HG03354 (cell line): ENCODE measurements at regions not wholly inside any gene's neighbourhood (a gene's known extent, or its start where the extent isn't known, plus 50 kb on each side); places are given as distances from the start of the nearest gene placed in this dataset.
"Not testable (repeated sequence)": the region's sequence is repeated elsewhere in the genome, so short reads cannot be mapped to it uniquely, and the experiment has no call there.

Experiments used
- ATAC-seq: cut with Tn5 transposase; IDR thresholded peaks from one replicate; pipeline ENCODE4 v1.9.1; 2021; ENCODE audit warnings: mild to moderate bottlenecking; ENCODE audit not compliant: unreplicated experiment, poor library complexity, severe bottlenecking

DNA sequence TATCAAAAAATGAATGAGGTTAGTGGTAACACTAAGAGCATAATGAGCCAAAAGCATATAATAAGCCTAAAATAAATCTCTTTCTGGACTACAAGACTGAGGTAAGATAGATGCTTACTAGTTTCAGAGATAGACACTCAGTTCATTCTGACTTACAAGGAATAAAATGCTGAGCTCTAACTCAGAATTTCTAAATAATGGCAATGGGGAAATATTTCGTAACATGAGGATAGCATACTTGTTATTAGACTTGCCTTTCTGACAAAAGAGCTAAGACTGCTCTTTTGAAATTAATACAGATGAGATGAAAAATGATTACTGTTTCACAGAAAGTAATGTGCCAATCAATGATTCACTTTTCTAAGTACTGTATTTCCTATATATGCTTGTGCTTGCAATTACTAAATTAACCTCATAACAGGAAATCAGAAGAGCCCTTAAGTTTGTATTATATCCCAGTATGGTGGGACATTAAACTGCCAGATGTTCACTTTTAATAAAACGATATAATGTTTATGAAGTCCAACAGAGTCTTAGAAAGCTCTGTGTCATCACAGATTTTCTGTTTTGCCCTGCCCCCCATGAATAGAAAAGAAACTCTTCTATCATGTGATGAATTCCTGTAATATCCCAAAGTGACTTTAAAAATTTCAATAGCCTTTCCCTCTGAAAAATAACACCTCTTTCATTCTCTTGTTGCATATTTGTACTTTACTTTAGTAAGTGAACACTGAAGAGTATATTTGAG, 2771.0 kb upstream of the PCDH20 start:
- ATAC-seq: no peak

DNA sequence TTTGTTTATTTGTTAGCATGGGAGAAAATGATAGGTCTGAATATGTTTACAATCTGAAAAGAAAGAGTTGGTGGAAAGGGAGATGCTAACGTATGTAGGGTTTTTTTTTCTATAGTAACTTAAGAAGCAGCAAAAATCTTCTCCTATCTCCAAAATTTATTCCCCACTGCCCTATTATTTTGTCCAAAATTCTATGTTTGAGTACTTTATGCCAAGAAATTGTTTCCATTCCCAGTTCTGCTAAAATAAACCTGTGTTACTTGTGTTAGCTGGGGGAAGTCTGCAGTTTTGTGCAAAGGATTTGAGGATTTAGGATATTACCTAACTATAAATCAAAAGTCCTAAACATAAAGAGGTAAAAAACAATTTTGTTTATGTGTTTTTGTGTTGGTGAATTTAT, 2770.4 kb upstream of the PCDH20 start:
- no peak for ATAC-seq

DNA sequence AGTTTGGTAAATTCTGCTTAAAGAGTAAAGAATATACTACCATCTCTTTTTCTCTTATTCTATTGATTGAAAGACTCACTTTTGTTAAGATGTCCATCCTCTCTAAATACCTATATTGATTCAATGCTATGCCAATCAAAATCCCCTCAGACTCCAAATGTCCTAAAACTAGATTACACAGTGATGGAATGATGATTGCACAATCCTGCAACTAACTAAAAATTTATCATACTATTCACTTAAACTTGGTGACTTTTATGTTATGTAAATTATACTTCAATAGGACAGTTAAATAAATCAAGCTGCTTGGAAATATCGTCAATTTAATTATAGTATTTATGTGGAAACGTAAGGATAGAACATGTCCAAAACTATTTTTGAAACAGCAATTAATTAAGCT, 2765.1 kb upstream of the PCDH20 start:
- no peak for ATAC-seq

DNA sequence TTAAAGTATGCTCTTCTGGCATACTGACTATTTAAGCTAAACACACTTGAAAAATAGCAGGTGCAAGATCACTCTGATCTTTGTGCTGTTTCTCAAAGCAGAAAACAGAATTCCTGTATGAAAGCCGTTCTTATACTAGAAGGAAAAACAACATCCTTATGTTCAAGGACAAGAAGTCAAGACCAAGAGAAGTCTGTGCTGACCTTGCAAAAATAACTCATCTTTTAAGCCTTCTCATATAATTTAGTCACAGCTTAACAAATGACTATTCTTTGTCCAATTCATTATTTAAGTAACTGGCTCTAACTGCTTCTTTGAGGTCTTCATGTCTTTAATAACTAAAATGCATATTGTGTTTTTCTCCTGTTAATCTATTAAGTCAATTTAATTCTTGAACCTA, 2750.2 kb upstream of the PCDH20 start:
- ATAC-seq: no peak

DNA sequence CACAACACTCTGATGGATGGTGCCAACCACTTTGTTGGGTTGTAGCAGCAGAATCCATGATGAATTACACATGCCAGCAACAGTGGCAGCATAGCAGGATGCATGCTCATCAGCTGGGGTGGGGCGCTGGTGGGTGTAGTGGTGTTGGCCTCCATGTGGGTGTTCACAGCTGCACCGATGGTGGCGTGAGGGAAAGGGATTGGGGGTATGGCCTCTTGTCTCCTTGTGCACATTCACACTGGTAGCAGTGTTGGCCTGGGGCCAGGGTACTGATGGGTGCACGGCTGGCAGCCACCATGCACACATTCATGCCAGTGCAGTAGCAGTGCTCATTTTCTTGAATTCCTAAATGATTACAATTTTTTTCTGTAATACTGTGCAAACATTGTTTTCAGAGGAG, 2748.8 kb upstream of the PCDH20 start:
- no peak for ATAC-seq

DNA sequence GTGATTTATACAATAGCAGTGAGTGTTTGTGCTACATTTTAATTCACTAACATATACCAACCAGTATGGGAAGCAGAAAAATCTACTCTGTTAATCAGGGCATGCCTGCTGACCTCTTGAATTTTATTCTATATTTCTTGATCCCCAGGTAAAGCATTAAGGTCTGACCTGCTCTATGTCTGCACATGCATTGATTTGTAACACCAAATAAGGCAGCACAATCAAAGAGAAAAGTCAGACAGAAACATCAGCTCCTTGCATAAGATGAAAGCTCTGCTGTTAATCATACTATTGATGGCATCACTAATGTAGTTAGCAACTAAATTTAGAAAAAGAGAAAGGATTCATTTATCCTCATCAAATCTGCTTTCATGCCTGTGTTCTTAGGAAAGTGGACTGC, 2744.8 kb upstream of the PCDH20 start:
- ATAC-seq: no peak

DNA sequence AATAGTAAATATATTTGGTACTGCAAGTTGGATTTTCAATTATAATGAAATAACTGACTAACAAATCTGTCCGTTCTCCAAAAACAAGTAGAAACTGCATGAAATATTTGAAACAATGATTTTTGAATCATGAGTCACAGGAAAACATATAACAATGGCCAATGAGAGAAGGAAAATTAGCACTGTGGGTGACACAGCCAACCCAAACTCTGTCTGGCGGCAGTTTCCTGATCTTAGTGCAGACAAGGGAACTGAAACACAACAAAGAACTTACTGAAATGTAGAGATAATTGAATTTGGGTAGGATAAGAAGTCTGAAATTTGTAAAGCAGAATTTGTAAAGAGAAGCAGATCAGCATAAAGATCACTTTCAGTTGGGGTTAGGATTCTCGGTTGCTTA, 2743.3 kb upstream of the PCDH20 start:
- no peak for ATAC-seq

DNA sequence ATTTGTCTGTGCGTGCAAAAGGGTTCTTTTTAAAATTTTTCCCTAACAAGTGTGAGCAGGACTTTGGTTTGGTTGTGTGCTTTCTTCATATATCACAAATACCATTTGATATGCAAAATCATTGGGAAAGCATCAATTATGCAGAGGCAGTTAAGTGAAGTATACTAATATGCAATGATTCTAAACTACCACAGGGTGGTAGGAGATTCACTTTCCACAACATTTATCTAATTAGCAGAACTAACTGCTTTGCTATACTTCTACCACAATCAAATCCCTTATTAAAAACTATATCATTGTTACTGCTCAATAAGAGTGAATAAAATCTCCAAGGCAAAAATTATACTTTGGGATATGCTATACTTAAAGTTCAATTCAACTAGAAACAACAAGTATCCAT, 2738.9 kb upstream of the PCDH20 start:
- no peak for ATAC-seq

DNA sequence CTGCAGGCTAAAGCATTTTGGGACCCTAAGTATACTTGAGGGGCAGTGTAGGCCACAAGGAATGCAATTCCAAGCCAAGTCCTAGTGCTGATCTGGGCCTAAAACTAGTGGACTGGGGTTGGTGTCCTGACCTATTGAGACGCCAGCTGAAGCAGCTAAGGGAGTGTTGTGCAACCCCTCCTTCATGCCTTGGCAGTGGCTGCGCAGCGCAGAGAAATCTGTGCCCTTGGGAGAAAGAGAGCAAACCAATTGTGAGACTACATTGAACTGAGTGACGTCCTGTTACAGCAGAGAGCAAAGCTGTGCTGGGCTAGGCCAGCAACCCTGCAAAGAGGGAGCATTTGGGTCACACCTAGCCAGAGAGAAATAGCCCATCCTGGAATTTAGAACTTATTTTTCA, 2715.0 kb upstream of the PCDH20 start:
- no peak for ATAC-seq

DNA sequence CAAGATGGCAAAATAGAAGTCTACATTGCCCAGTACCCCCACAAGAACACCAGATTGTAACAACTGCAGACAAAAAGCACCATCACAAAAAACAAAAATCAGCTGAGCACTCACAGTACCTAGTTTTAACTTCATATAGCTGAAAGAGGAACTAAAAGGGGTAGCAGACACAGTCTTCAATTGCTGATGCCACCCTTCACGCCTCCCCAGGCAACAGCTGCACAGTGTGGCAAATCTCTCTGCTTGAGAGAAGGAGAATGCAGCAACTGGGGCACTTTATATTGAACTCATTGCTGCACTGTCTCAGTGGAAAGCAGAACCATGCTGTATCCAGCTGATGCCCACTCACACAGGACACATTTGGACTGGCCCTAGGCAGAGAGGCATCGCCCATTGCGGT, 2714.5 kb upstream of the PCDH20 start:
- ATAC-seq: no peak

DNA sequence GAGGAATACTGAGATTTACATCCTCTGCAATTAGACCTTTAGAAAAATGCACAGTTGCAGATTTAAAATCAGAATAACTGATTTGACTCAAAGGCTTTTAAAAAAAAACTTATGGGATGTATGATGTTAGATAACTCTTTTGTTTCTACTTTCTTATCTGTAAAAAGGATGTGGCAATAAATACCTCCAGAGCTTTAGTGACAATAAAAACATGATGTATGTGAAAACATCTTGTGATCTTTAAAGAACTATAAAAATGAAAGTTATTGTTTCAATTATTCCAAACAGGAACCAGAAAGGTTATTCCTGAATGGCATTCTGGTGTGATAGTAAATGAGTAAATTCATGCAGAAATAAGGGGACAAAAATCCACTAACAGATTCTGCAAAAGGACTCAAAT, 2712.2 kb upstream of the PCDH20 start:
- no peak for ATAC-seq

DNA sequence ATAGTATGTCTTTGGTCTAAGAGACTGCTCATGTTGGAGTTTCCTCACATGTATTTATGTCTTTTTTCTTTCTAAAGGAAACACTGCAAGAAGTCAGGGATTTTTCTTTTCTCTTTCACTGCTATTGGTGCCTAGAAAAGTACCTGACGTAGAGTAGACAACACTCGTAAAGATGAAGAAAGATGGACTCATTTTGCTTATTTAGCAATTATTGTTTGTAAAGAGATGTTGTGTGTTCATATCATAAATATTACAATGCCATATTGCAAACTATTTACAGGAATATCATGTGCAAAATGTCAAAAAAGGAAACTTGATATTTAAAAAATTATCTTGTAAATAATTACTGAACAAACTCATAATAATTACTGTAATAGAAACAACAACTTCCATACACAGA, 2711.5 kb upstream of the PCDH20 start:
- ATAC-seq: no peak

DNA sequence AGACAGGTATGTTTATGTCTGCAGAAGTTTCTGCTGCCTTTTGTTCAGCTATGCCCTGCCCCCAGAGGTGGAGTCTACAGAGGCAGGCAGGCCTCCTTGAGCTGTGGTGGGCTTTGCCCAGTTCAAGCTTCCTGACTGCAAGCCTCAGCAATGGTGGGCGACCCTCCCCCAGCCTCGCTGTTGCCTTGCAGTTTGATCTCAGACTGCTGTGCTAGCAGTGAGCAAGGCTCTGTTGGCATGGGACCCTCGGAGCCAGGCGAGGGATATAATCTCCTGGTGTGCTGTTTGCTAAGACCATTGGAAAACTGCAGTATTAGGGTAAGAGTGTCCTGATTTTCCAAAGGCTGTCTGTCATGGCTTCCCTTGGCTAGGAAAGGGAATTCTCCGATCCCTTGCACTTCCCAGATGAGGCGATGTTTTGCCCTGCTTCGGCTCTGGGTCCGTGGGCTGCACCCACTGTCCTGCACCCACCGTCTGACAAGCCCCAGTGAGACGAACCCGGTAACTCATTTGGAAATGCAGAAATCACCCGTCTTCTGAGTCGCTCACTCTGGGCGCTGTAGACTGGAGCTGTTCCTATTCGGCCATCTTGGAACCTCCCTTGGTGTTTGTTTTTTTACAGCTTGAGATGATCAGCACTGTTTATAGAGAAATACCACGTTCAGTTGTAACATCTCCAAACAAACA, 2705.5 kb upstream of the PCDH20 start:
- not testable (repeated sequence) for ATAC-seq

DNA sequence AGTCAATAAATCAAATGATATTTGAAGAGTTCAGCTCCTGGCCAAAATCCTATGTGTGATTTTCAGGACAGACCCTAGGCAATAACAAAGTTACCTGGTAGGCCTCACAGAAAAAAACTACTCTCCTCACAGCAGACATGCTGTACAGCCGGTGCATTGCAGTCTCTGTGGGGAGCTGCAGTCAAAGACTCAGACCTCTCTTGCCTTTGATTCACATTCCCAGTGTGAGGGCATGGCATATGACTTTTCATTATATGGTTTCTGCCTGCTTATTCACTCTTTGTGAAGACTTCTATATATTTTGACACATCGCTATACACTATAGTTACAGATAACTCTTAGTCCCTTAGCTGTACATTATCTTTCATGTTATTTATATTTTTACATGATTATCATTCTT, 2684.3 kb upstream of the PCDH20 start:
- ATAC-seq: no peak

DNA sequence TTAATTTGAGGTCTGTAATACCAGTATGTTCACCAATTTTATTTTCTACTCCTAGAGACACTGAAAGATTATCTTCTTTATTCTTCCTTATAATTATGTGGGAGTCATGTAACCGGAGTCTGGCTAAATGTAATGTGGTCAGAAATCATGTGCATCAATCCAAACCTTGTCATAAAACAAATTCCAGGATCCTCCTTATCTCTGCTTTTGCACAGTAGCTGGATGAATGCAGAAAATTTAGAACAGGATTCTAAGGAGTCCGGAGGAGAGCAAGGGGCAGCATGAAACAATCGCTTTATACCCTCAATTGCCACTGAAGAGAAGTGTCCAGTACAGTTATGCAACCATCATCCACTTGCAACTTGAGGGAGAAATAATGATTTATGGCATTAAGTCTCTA, 2674.7 kb upstream of the PCDH20 start:
- ATAC-seq: no peak

DNA sequence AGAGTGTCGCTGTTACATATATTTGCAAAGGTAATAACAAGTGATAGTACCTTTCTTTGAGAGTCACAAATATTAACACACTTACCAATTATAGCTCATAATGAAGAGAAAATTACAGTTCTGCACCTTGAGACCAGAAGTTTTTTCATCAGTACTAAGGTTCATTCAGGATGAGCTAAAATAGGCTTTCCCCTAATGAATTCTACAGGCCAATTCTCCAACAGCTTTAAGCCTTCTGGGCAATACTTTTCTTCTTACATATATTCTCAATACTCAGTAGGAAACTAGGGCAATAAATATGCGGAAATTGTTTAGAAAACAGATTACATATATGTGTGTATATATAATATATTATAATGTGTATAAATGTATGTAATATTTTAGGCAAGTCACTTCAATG, 2672.8 kb upstream of the PCDH20 start:
- no peak for ATAC-seq

DNA sequence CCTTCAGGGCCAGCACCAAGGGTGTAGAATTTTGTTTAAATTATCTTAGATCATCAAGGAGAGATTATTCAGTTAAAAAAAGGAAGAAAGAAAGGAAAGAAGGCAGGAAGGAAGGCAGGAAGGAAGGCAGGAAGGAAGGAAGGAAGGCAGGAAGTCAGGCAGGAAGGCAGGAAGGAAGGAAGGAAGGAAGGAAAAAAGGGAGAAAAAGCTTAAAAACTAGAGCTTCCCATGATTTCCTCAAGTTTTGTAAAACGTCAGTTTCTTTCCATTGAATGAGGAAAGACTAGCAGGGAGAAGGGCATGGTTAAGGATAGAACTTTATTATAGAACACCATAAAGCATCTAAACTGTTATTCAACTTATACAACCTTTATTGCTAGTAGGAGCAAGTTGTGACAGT, 2672.0 kb upstream of the PCDH20 start:
- no peak for ATAC-seq

DNA sequence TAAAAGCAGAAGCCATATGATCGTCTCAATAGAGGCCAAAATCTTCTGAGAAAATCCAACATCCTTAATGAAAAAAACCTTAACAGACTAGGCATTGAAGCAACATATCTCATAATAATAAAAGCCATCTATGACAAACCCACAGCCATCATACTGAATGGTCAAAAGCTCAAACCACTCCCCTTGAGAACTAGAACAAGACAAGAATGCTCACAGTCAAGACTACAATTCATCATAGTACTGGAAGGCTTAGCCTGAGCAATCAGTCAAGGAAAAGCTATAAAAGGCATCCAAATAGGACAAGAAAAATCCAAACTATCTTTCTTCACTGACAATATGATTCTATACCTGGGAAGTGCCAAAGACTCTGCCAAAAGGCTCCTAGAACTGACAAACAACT, 2668.2 kb upstream of the PCDH20 start:
- no peak for ATAC-seq

DNA sequence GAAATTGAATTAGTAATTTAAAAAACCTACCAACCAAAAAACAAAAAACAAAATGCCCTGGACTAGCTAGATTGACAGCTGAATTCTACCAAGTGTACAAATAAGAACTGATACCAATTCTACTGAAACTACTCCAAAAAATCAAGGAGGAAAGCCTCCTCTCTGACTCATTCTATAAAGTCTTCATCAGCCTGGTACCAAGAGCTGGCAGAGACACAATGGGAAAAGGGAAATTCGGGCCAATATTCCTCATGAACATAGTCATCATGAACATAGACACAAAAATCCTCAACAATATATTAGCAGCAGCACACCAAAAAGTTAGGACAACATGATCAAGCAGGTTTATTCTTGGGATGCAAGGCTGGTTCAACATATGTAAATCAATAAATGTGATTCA, 2667.7 kb upstream of the PCDH20 start:
- no peak for ATAC-seq

DNA sequence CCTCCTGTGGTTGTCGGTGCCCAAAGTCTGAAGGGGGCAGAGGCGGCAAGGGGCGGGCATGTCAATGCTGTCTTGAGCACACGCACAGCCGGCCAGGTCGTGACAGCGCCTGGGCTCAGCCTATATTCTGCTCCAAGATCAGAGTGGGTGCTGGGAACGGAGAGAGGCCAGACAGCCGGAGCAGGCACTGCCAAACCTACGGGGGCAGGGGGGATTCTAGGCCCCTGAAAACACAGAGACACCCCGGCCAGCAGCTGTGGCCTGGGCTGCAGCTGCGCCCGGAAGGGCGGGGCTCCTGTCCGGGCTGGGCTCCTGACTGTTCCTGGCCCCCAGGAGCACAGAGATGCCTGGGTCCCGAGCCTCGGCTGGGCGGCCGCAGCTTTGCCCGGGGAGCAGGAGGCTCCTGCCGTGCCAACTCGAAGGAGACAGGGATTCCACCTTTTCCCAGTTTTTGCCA, 2662.9 kb upstream of the PCDH20 start:
- ATAC-seq: no peak

DNA sequence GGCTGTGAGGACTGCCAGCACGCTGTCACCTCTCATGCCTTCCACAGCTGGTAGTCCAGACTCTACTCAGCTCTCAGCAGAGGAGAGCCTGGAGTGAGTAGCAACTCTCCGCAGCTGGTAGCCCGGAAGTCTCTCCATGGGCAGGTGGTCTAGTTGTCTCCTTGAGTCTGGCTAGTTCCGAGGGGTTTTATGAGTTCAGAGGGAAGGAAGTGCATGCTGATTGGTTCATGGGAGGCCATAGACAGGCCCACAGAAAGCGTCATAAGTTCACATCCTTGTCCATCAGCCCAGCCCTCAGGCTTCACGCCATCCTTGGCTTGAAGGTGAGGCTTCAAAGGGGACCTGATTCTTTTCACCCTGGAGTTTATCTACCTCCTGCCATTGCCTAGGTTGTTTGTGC, 2662.4 kb upstream of the PCDH20 start:
- no peak for ATAC-seq
